Mucosa of gallbladder (tissue), 1 donor: ENCODE measurements at regions not wholly inside any gene's neighbourhood (a gene's known extent, or its start where the extent isn't known, plus 50 kb on each side); places are given as distances from the start of the nearest gene placed in this dataset.
"Not testable (repeated sequence)": the region's sequence is repeated elsewhere in the genome, so short reads cannot be mapped to it uniquely, and the experiment has no call there.

Experiments
- DNase-seq: peaks from one replicate; pipeline ENCODE4 v3.0.0-alpha.2; 2020; ENCODE audit warnings: low spot score
- donor health status: DM: no; HTN: no; CAD: no.

- DNase-seq = not testable (repeated sequence)
Measured at GRCh38 chr6:85128256-85128655, 321.6 kb upstream of the NT5E start.

- DNase-seq = no peak
Measured at GRCh38 chr6:85127696-85128243, 322.1 kb upstream of the NT5E start.

GRCh38 chr6:85127168-85127498 is 322.8 kb upstream of the NT5E start:
- no peak for DNase-seq

- DNase-seq = peak; percentile 24
Measured at GRCh38 chr6:85126485-85127167, 323.3 kb upstream of the NT5E start.

GRCh38 chr6:85125526-85125925 is 324.4 kb upstream of the NT5E start:
- no peak for DNase-seq

- DNase-seq = no peak
Measured at GRCh38 chr6:85124472-85125354, 325.2 kb upstream of the NT5E start.

GRCh38 chr6:85121158-85121557 is 328.7 kb upstream of the NT5E start:
- DNase-seq = no peak

- no peak for DNase-seq
Measured at GRCh38 chr6:85118652-85119235, 331.1 kb upstream of the NT5E start.

- DNase-seq = no peak
Measured at GRCh38 chr6:85118233-85118632, 331.6 kb upstream of the NT5E start.

- DNase-seq = no peak
Measured at GRCh38 chr6:85116475-85116874, 333.4 kb upstream of the NT5E start.

GRCh38 chr6:85115876-85116275 is 334.0 kb upstream of the NT5E start:
- DNase-seq = no peak

GRCh38 chr6:85115376-85115775 is 334.5 kb upstream of the NT5E start:
- DNase-seq = no peak

- DNase-seq = no peak
Measured at GRCh38 chr6:85114581-85114935, 335.3 kb upstream of the NT5E start.

GRCh38 chr6:85113934-85114580 is 335.8 kb upstream of the NT5E start:
- no peak for DNase-seq

- no peak for DNase-seq
Measured at GRCh38 chr6:85112540-85112939, 337.3 kb upstream of the NT5E start.

GRCh38 chr6:85111481-85112011 is 338.3 kb upstream of the NT5E start:
- no peak for DNase-seq

- DNase-seq = no peak
Measured at GRCh38 chr6:85110943-85111342, 338.9 kb upstream of the NT5E start.

- DNase-seq = no peak
Measured at GRCh38 chr6:85107701-85108100, 342.2 kb upstream of the NT5E start.

- no peak for DNase-seq
Measured at GRCh38 chr6:85096976-85097375, 332.6 kb upstream of the TBX18 start.

GRCh38 chr6:85092226-85092625 is 327.8 kb upstream of the TBX18 start:
- no peak for DNase-seq

- no peak for DNase-seq
Measured at GRCh38 chr6:85089255-85089654, 324.9 kb upstream of the TBX18 start.

GRCh38 chr6:85085875-85086274 is 321.5 kb upstream of the TBX18 start:
- DNase-seq = no peak
